PFSK-1 (cell line): ENCODE measurements at regions not wholly inside any gene's neighbourhood (a gene's known extent, or its start where the extent isn't known, plus 50 kb on each side); places are given as distances from the start of the nearest gene placed in this dataset.

Experiments
- FOXP2 ChIP-seq: optimal IDR thresholded peaks from 2 replicates; pipeline ENCODE3; 2011; ENCODE audit warnings: borderline replicate concordance, control low read depth, inconsistent platforms; ENCODE audit not compliant: insufficient read depth; ENCODE audit errors: extremely low read length, extremely low read depth
- POLR2AphosphoS5 ChIP-seq: IDR thresholded peaks from 2 replicates; pipeline ENCODE4 v1.6.1; 2012; ENCODE audit warnings: low read depth, mild to moderate bottlenecking, control low read depth, low read length, moderate library complexity
- REST ChIP-seq, 2 experiments: IDR thresholded peaks; 2 replicates each; pipeline versions ENCODE4 v1.6.1 to v1.8.0; 2011 to 2012; ENCODE audit warnings: low read depth in 2 of 2, low read length in 2 of 2, control low read depth in 1 of 2, inconsistent platforms in 1 of 2, mild to moderate bottlenecking in 1 of 2, moderate library complexity in 1 of 2; ENCODE audit not compliant: insufficient read depth in 1 of 2
- SIN3A ChIP-seq: IDR thresholded peaks from 2 replicates; pipeline ENCODE4 v1.6.1; 2012; ENCODE audit warnings: mild to moderate bottlenecking, low read length, moderate library complexity, borderline replicate concordance; ENCODE audit not compliant: insufficient read depth
- TAF1 ChIP-seq: IDR thresholded peaks from 2 replicates; pipeline ENCODE4 v1.6.1; 2012; ENCODE audit warnings: low read length, control low read depth, borderline replicate concordance; ENCODE audit not compliant: insufficient read depth

- no peak for TF ChIP-seq POLR2AphosphoS5
- no peak for TF ChIP-seq FOXP2
- TF ChIP-seq REST (IDR thresholded peaks at IDR 0.05; ENCODE audit: insufficient read depth in 1 of 2, low read depth in 2 of 2, low read length in 2 of 2): no peak
- no peak for TF ChIP-seq SIN3A
- no peak for TF ChIP-seq TAF1
These were observed 746.9 kb upstream of the PCDH9 start for GRCh38 chr13:67977066-67977465.

- TF ChIP-seq REST (IDR thresholded peaks at IDR 0.05; ENCODE audit: insufficient read depth in 1 of 2, low read depth in 2 of 2, low read length in 2 of 2) (no peak), FOXP2 (no peak), POLR2AphosphoS5 (no peak), TAF1 (no peak), SIN3A (no peak)
These were observed 741.2 kb upstream of the PCDH9 start for GRCh38 chr13:67971291-67971690.

GRCh38 chr13:67967031-67967430 is 736.9 kb upstream of the PCDH9 start:
- no peak for TF ChIP-seq SIN3A
- no peak for TF ChIP-seq REST (IDR thresholded peaks at IDR 0.05; ENCODE audit: insufficient read depth in 1 of 2, low read depth in 2 of 2, low read length in 2 of 2)
- no peak for TF ChIP-seq TAF1
- no peak for TF ChIP-seq POLR2AphosphoS5
- no peak for TF ChIP-seq FOXP2

- TF ChIP-seq SIN3A: no peak
- TF ChIP-seq REST (IDR thresholded peaks at IDR 0.05; ENCODE audit: insufficient read depth in 1 of 2, low read depth in 2 of 2, low read length in 2 of 2): no peak
- TF ChIP-seq TAF1: no peak
- TF ChIP-seq FOXP2: no peak
- no peak for TF ChIP-seq POLR2AphosphoS5
These were observed 735.9 kb upstream of the PCDH9 start for GRCh38 chr13:67966065-67966464.

- TF ChIP-seq SIN3A (no peak), POLR2AphosphoS5 (no peak), REST (IDR thresholded peaks at IDR 0.05; ENCODE audit: insufficient read depth in 1 of 2, low read depth in 2 of 2, low read length in 2 of 2) (no peak), TAF1 (no peak), FOXP2 (no peak)
These were observed 734.9 kb upstream of the PCDH9 start for GRCh38 chr13:67964986-67965385.
